Lung (tissue), 11 donors: ENCODE measurements at regions not wholly inside any gene's neighbourhood (a gene's known extent, or its start where the extent isn't known, plus 50 kb on each side); places are given as distances from the start of the nearest gene placed in this dataset.

ENCODE experiments used
- ATAC-seq: fragments of 200-7000 bp; cut with Tn5 transposase; one replicate; pipeline ENCODE4 v1.9.1; 2020; ENCODE audit warnings: moderate number of reproducible peaks; ENCODE audit not compliant: insufficient read depth, low FRiP score
- DNase-seq, 3 donors: peaks; one replicate each; pipeline ENCODE4 v3.0.0-alpha.2; 2013 to 2017
- H3K27ac ChIP-seq, 2 donors: one replicate each; pipeline ENCODE4 v1.5.1; 2013; ENCODE audit warnings: mild to moderate bottlenecking in 2 of 2, moderate library complexity in 2 of 2, control low read depth in 1 of 2, inconsistent platforms in 1 of 2, low read depth in 1 of 2, low read length in 1 of 2
- H3K27me3 ChIP-seq, 3 donors: one replicate each; pipeline ENCODE4 v1.5.1; 2013; ENCODE audit warnings: low read length in 2 of 3; ENCODE audit not compliant: control insufficient read depth in 3 of 3, insufficient read depth in 3 of 3
- H3K36me3 ChIP-seq, 4 donors: one replicate each; pipeline ENCODE4 v1.5.1; 2013; ENCODE audit warnings: low read length in 4 of 4, mild to moderate bottlenecking in 1 of 4, moderate library complexity in 1 of 4; ENCODE audit not compliant: control insufficient read depth in 4 of 4, insufficient read depth in 4 of 4
- H3K4me1 ChIP-seq, 5 donors: one replicate each; pipeline ENCODE4 v1.5.1; 2013; ENCODE audit warnings: low read length in 5 of 5, mild to moderate bottlenecking in 2 of 5, moderate library complexity in 1 of 5; ENCODE audit not compliant: control insufficient read depth in 5 of 5, insufficient read depth in 5 of 5
- H3K4me3 ChIP-seq: one replicate; pipeline ENCODE4 v1.5.1; 2013; ENCODE audit warnings: mild to moderate bottlenecking, control low read depth, moderate library complexity
- H3K9ac ChIP-seq, 2 donors: one replicate each; pipeline ENCODE4 v1.5.1; 2013; ENCODE audit warnings: low read length in 2 of 2, control low read depth in 1 of 2; ENCODE audit not compliant: insufficient read depth in 1 of 2
- H3K9me3 ChIP-seq, 4 donors: one replicate each; pipeline ENCODE4 v1.5.1; 2013; ENCODE audit warnings: low read length in 3 of 4, mild to moderate bottlenecking in 1 of 4, moderate library complexity in 1 of 4; ENCODE audit not compliant: control insufficient read depth in 4 of 4, insufficient read depth in 3 of 4
- CTCF ChIP-seq: IDR thresholded peaks from 2 replicates; pipeline ENCODE4 v1.5.1; 2012; ENCODE audit warnings: mild to moderate bottlenecking; ENCODE audit errors: control extremely low read depth, extremely low read depth
- WGBS, 2 donors: extraction: QIAGEN DNeasy Blood & Tissue Kit; methylation state at CpG; one replicate each; pipeline ENCODE4 v1.1.7; 2013; 5-methylcytosine and 5-hydroxymethylcytosine counted together
- donor health status: control.
- donor health status: control.
- donor health status: Bipolar disorder and iron deficiency.
- donor health status: healthy.
- donor health status: DM: yes; HTN: yes; CAD: no.

GRCh38 chr3:124510290-124510689, 220.0 kb upstream of the UMPS start:
- ATAC-seq, result no peak
- DNase-seq, result no peak
- peaks cover 0 to 2% (median 0%) of the 10 kb centered on the region in 5 donors for H3K4me1 ChIP-seq
- no peak overlapping the region for H3K4me3 ChIP-seq
- H3K27me3 ChIP-seq, result no peaks in the 10 kb centered on the region
- no peak overlapping the region for H3K27ac ChIP-seq
- 92 to 99% methylated on average over 3 of the region's 3 CpGs for WGBS, 2 donors
- H3K9me3 ChIP-seq, result no peaks in the 10 kb centered on the region
- no peak overlapping the region for H3K9ac ChIP-seq
- no peak for TF ChIP-seq CTCF
- H3K36me3 ChIP-seq, result peaks cover 0 to 4% (median under 1%) of the 10 kb centered on the region in 4 donors

- 67 to 69% methylated on average over 8 of the region's 8 CpGs for WGBS, 2 donors
- H3K9me3 ChIP-seq, result no peaks in the 10 kb centered on the region
- peaks cover 0 to 4% (median 0%) of the 10 kb centered on the region in 4 donors for H3K36me3 ChIP-seq
- H3K4me3 ChIP-seq, result no peak overlapping the region
- ATAC-seq, result no peak
- no peak for TF ChIP-seq CTCF
- H3K4me1 ChIP-seq, result peaks cover 0 to 2% (median 0%) of the 10 kb centered on the region in 5 donors
- DNase-seq, result no peak
- H3K9ac ChIP-seq, result no peak overlapping the region
- H3K27ac ChIP-seq, result no peak overlapping the region
- H3K27me3 ChIP-seq, result no peaks in the 10 kb centered on the region
Measured at GRCh38 chr3:124512881-124513609, 217.2 kb upstream of the UMPS start.

- ATAC-seq (no peak), DNase-seq (no peak)
- H3K4me1 ChIP-seq, result peaks cover 0 to 2% (median 0%) of the 10 kb centered on the region in 5 donors
- no peak for TF ChIP-seq CTCF
- H3K9ac ChIP-seq, result no peak overlapping the region
- no peaks in the 10 kb centered on the region for H3K27me3 ChIP-seq
- no peaks in the 10 kb centered on the region for H3K36me3 ChIP-seq
- WGBS, 2 donors, result 87 to 89% methylated on average over 4 of the region's 4 CpGs
- no peak overlapping the region for H3K4me3 ChIP-seq
- no peak overlapping the region for H3K27ac ChIP-seq
- no peaks in the 10 kb centered on the region for H3K9me3 ChIP-seq
Measured at GRCh38 chr3:124513610-124513997, 216.6 kb upstream of the UMPS start.

GRCh38 chr3:124514683-124515082, 215.6 kb upstream of the UMPS start:
- Histone ChIP-seq H3K4me1 (peaks cover 0 to 2% (median 0%) of the 10 kb centered on the region in 5 donors), H3K4me3 (no peak overlapping the region), H3K9me3 (no peaks in the 10 kb centered on the region), H3K27me3 (no peaks in the 10 kb centered on the region), H3K27ac (no peak overlapping the region), H3K9ac (no peak overlapping the region), H3K36me3 (peaks cover 0 to 2% (median 0%) of the 10 kb centered on the region in 4 donors)
- WGBS, 2 donors, result 83 to 93% methylated on average over 2 of the region's 2 CpGs
- no peak for TF ChIP-seq CTCF
- no peak for DNase-seq
- no peak for ATAC-seq
